ENCODE measurements at regions not wholly inside any gene's neighbourhood (a gene's known extent, or its start where the extent isn't known, plus 50 kb on each side); places are given as distances from the start of the nearest gene placed in this dataset.
"Not testable (repeated sequence)": the region's sequence is repeated elsewhere in the genome, so short reads cannot be mapped to it uniquely, and the experiment has no call there.

GRCh38 chr11:79501707-79502106 is 60.9 kb upstream of the TENM4 start:
- Histone ChIP-seq H3K4me3 (ENCODE audit: low read depth in 2 of 2, low read length in 2 of 2) (no peak overlapping the region), H3K36me3 (ENCODE audit: control insufficient read depth, insufficient read depth, low read length) (no peaks in the 10 kb centered on the region), H3K27ac (ENCODE audit: low read length) (no peak overlapping the region), H3K9me3 (ENCODE audit: control insufficient read depth, insufficient read depth, low read depth, low read length) (no peaks in the 10 kb centered on the region), H3K27me3 (ENCODE audit: control insufficient read depth, insufficient read depth, low read length) (no peaks in the 10 kb centered on the region), H3K4me1 (ENCODE audit: control insufficient read depth, insufficient read depth, low read length) (no peaks in the 10 kb centered on the region)
- DNase-seq (ENCODE audit: low read depth, low spot score) (no peak), ATAC-seq (no peak)
- TF ChIP-seq REST (IDR thresholded peaks at IDR 0.05; ENCODE audit: insufficient read depth in 1 of 2, low read depth in 2 of 2, low read length in 1 of 2) (no peak), SIN3A (IDR thresholded peaks at IDR 0.05; ENCODE audit: borderline replicate concordance, insufficient read depth, low read depth, low read length) (no peak), POLR2AphosphoS5 (IDR thresholded peaks at IDR 0.05; ENCODE audit: low read depth, low read length) (no peak), CTCF (IDR thresholded peaks at IDR 0.05) (no peak), TCF7L2 (IDR thresholded peaks at IDR 0.05; ENCODE audit: low read depth, low read length) (no peak)
- BruUV-seq (replicated peaks), result no TSS peak
- intact Hi-C loops (cut with micrococcal nuclease; ENCODE audit: unreplicated experiment), result no loop called here
- CTCF ChIA-PET, result no interaction called here
- POLR2A ChIA-PET, result no interaction called here
- in situ Hi-C loops (cut with HindIII; ENCODE audit: low pct_unique_long_range_greater_than_20kb, low sequenced_read_pairs), result no loop called here

GRCh38 chr11:79499929-79500328 is 59.1 kb upstream of the TENM4 start:
- in situ Hi-C loops (cut with HindIII; ENCODE audit: low pct_unique_long_range_greater_than_20kb, low sequenced_read_pairs); CTCF ChIA-PET; ATAC-seq: not testable (repeated sequence)

GRCh38 chr11:79498667-79499066 is 57.8 kb upstream of the TENM4 start:
- no peaks in the 10 kb centered on the region for H3K36me3 ChIP-seq (ENCODE audit: control insufficient read depth, insufficient read depth, low read length)
- TF ChIP-seq SIN3A (IDR thresholded peaks at IDR 0.05; ENCODE audit: borderline replicate concordance, insufficient read depth, low read depth, low read length), result no peak
- no peak for TF ChIP-seq CTCF (IDR thresholded peaks at IDR 0.05)
- TF ChIP-seq TCF7L2 (IDR thresholded peaks at IDR 0.05; ENCODE audit: low read depth, low read length), result no peak
- no peak for TF ChIP-seq POLR2AphosphoS5 (IDR thresholded peaks at IDR 0.05; ENCODE audit: low read depth, low read length)
- no peak for TF ChIP-seq REST (IDR thresholded peaks at IDR 0.05; ENCODE audit: insufficient read depth in 1 of 2, low read depth in 2 of 2, low read length in 1 of 2)
- no peaks in the 10 kb centered on the region for H3K4me1 ChIP-seq (ENCODE audit: control insufficient read depth, insufficient read depth, low read length)
- ChIA-PET CTCF (no interaction called here), POLR2A (interaction anchor here (0.5 kb wide), 1 partner anchor 185 kb away, joined by 3 read pairs; no protein-coding TSS in a partner anchor)
- H3K27me3 ChIP-seq (ENCODE audit: control insufficient read depth, insufficient read depth, low read length), result no peaks in the 10 kb centered on the region
- no TSS peak for BruUV-seq (replicated peaks)
- no peak for ATAC-seq
- in situ Hi-C loops (cut with HindIII; ENCODE audit: low pct_unique_long_range_greater_than_20kb, low sequenced_read_pairs) (no loop called here), intact Hi-C loops (cut with micrococcal nuclease; ENCODE audit: unreplicated experiment) (no loop called here)
- DNase-seq (ENCODE audit: low read depth, low spot score), result no peak
- no peak overlapping the region for H3K4me3 ChIP-seq (ENCODE audit: low read depth in 2 of 2, low read length in 2 of 2)
- H3K9me3 ChIP-seq (ENCODE audit: control insufficient read depth, insufficient read depth, low read depth, low read length), result no peaks in the 10 kb centered on the region
- H3K27ac ChIP-seq (ENCODE audit: low read length), result no peak overlapping the region

More at GRCh38 chr11:79499929-79500328, 59.1 kb upstream of the TENM4 start:
- H3K9me3 ChIP-seq (ENCODE audit: control insufficient read depth, insufficient read depth, low read depth, low read length); H3K27me3 ChIP-seq (ENCODE audit: control insufficient read depth, insufficient read depth, low read length); DNase-seq (ENCODE audit: low read depth, low spot score); BruUV-seq (replicated peaks); H3K4me1 ChIP-seq (ENCODE audit: control insufficient read depth, insufficient read depth, low read length); POLR2A ChIA-PET; H3K27ac ChIP-seq (ENCODE audit: low read length); H3K4me3 ChIP-seq (ENCODE audit: low read depth in 2 of 2, low read length in 2 of 2); intact Hi-C loops (cut with micrococcal nuclease; ENCODE audit: unreplicated experiment); H3K36me3 ChIP-seq (ENCODE audit: control insufficient read depth, insufficient read depth, low read length): not testable (repeated sequence)

Measured in Panc1 (cell line).